CD14-positive monocyte (primary cell): ENCODE measurements at regions not wholly inside any gene's neighbourhood (a gene's known extent, or its start where the extent isn't known, plus 50 kb on each side); places are given as distances from the start of the nearest gene placed in this dataset.

Source experiments
- DNase-seq, 3 donors: peaks; one replicate each; pipeline ENCODE4 v3.0.0-alpha.2; 2011 to 2022
- H2AFZ ChIP-seq: 2 replicates; pipeline ENCODE4 v1.6.0; 2012; ENCODE audit warnings: mild to moderate bottlenecking, low read depth, low read length, inconsistent platforms; ENCODE audit not compliant: insufficient read depth, poor library complexity, severe bottlenecking
- H3K27ac ChIP-seq, 2 donors: 1 replicate in 1 of 2; 2 replicates in 1 of 2; pipeline ENCODE4 v1.5.1; 2012 to 2013; ENCODE audit warnings: low read length in 2 of 2, control low read depth in 1 of 2, inconsistent platforms in 1 of 2, low read depth in 1 of 2, mild to moderate bottlenecking in 1 of 2
- H3K27me3 ChIP-seq, 2 donors: one replicate each; pipeline versions ENCODE4 v1.6.0 to v1.6.1; 2011 to 2013; ENCODE audit warnings: low read length in 2 of 2; ENCODE audit not compliant: control insufficient read depth in 2 of 2, insufficient read depth in 2 of 2
- H3K36me3 ChIP-seq, 2 donors: replicated peaks in 1 of 2; 1 replicate in 1 of 2; 2 replicates in 1 of 2; pipeline versions ENCODE4 v1.5.1 to v1.6.1; 2012 to 2013; ENCODE audit warnings: low read length in 2 of 2, control low read depth in 1 of 2, inconsistent platforms in 1 of 2, mild to moderate bottlenecking in 1 of 2; ENCODE audit not compliant: insufficient read depth in 2 of 2, control insufficient read depth in 1 of 2
- H3K4me1 ChIP-seq, 2 donors: 1 replicate in 1 of 2; 2 replicates in 1 of 2; pipeline versions ENCODE4 v1.5.1 to v1.6.1; 2012 to 2013; ENCODE audit warnings: low read length in 2 of 2, control low read depth in 1 of 2, inconsistent platforms in 1 of 2, mild to moderate bottlenecking in 1 of 2, moderate library complexity in 1 of 2; ENCODE audit not compliant: insufficient read depth in 2 of 2, control insufficient read depth in 1 of 2
- H3K4me2 ChIP-seq: replicated peaks from 2 replicates; pipeline ENCODE3; 2012; ENCODE audit warnings: low read length, moderate library complexity, mild to moderate bottlenecking; ENCODE audit not compliant: poor library complexity, severe bottlenecking; ENCODE audit errors: extremely low read depth
- H3K4me3 ChIP-seq, 3 experiments: fragments of 200-600 bp in 1 of 3; sonication (generic) in 1 of 3; replicated peaks in 1 of 3; 1 replicate in 2 of 3; 2 replicates in 1 of 3; pipeline ENCODE4 v1.5.1; 2011 to 2013; ENCODE audit warnings: low read length in 3 of 3, mild to moderate bottlenecking in 3 of 3, control low read depth in 2 of 3, low read depth in 2 of 3, inconsistent platforms in 1 of 3, moderate library complexity in 1 of 3
- H3K79me2 ChIP-seq: 2 replicates; pipeline ENCODE4 v1.6.0; 2012; ENCODE audit warnings: mild to moderate bottlenecking, control low read depth, inconsistent platforms, low read length, moderate library complexity; ENCODE audit not compliant: insufficient read depth
- H3K9ac ChIP-seq: 2 replicates; pipeline ENCODE4 v1.6.0; 2017; ENCODE audit warnings: low read length, mild to moderate bottlenecking; ENCODE audit not compliant: insufficient read depth, poor library complexity, severe bottlenecking
- H3K9me3 ChIP-seq, 2 donors: replicated peaks in 1 of 2; 1 replicate in 1 of 2; 2 replicates in 1 of 2; pipeline versions ENCODE4 v1.5.1 to v1.6.1; 2012 to 2013; ENCODE audit warnings: low read length in 2 of 2, control low read depth in 1 of 2; ENCODE audit not compliant: control insufficient read depth in 1 of 2, insufficient read depth in 1 of 2
- H4K20me1 ChIP-seq: 2 replicates; pipeline ENCODE4 v1.6.0; 2012; ENCODE audit warnings: mild to moderate bottlenecking, low read length, control low read depth, moderate library complexity; ENCODE audit not compliant: insufficient read depth
- H3K27ac Mint-ChIP-seq, 7 donors: one replicate each; pipeline ENCODE4 v1.8.0; 2020; ENCODE audit warnings: mild to moderate bottlenecking in 7 of 7, mixed read lengths in 7 of 7, moderate library complexity in 6 of 7, inconsistent platforms in 2 of 7
- H3K27me3 Mint-ChIP-seq, 3 donors: one replicate each; pipeline ENCODE4 v1.8.0; 2021 to 2022; ENCODE audit warnings: low read depth in 3 of 3, mild to moderate bottlenecking in 3 of 3, mixed read lengths in 3 of 3, moderate library complexity in 3 of 3, inconsistent platforms in 1 of 3
- H3K36me3 Mint-ChIP-seq, 2 donors: one replicate each; pipeline ENCODE4 v1.8.0; 2020; ENCODE audit warnings: mixed read lengths in 2 of 2, inconsistent platforms in 1 of 2, mild to moderate bottlenecking in 1 of 2
- H3K4me1 Mint-ChIP-seq: one replicate; pipeline ENCODE4 v1.8.0; 2020; ENCODE audit warnings: mild to moderate bottlenecking, mixed read lengths
- H3K4me3 Mint-ChIP-seq, 2 donors: one replicate each; pipeline ENCODE4 v1.8.0; 2020; ENCODE audit warnings: mild to moderate bottlenecking in 2 of 2, mixed read lengths in 2 of 2, moderate library complexity in 1 of 2
- H3K9me3 Mint-ChIP-seq, 7 donors: one replicate each; pipeline ENCODE4 v1.8.0; 2020 to 2022; ENCODE audit warnings: mixed read lengths in 7 of 7, mild to moderate bottlenecking in 6 of 7, moderate library complexity in 6 of 7, inconsistent platforms in 2 of 7
- WGBS: methylation state at CpG from one replicate; pipeline ENCODE4 v1.1.5; 2013; ENCODE audit warnings: missing lambda C conversion rate; ENCODE audit not compliant: insufficient coverage; 5-methylcytosine and 5-hydroxymethylcytosine counted together
- intact Hi-C, 2 donors: fragments of 100-400 bp; cut with micrococcal nuclease; formaldehyde crosslinking; loops; one replicate each; pipeline versions ENCODE4 v1.15.0 to v1.15.1; 2023
- TF ChIP-seq, protein P1 (sequence below): fragments of 200-600 bp; IDR thresholded peaks from one replicate; pipeline ENCODE4 v1.8.0; 2022; ENCODE audit warnings: antibody characterized with exemption, mild to moderate bottlenecking

DNA sequence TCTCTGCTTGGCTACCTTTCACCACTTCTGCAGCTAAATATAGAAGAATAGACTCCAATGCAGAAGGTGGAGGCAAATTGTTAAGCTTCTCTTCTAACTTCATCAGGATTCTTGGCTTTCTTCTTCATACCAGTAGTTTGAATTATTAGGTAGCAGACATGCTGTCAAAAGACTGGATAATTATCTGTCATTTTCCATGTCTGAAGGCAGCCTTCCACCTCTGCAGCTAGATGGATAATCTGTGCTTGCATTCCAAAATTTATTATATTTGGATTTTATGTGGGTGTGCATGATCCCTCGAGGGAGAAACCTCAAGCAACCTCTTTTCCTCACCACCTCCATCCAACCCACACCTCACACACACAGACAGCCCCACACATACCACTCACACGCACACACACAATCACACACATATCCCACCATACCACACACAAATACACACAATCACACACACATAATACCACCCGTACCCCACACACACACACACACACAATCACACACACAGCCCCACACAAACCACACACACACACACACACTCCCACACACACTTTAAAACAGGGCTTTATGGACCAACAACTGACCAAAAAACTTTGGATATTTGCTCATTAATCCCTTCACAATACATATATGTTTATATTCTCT is 145.0 kb downstream of the C7orf25 start:
- Histone ChIP-seq H3K4me1 (no peaks in the 10 kb centered on the region), H3K9me3 (no peaks in the 10 kb centered on the region), H3K36me3 (no peaks in the 10 kb centered on the region), H3K79me2 (no peaks in the 10 kb centered on the region), H4K20me1 (no peaks in the 10 kb centered on the region), H2AFZ (no peak overlapping the region), H3K27ac (no peak overlapping the region), H3K4me3 (no peak overlapping the region), H3K27me3 (no peaks in the 10 kb centered on the region), H3K9ac (no peak overlapping the region), H3K4me2 (no peak overlapping the region)
- no peak overlapping the region for H3K27ac Mint-ChIP-seq
- no peak for DNase-seq
- H3K9me3 Mint-ChIP-seq, result peaks cover 0 to 5% (median 2%) of the 10 kb centered on the region in 7 donors
- H3K4me3 Mint-ChIP-seq, result no peak overlapping the region
- TF ChIP-seq, protein P1, sequence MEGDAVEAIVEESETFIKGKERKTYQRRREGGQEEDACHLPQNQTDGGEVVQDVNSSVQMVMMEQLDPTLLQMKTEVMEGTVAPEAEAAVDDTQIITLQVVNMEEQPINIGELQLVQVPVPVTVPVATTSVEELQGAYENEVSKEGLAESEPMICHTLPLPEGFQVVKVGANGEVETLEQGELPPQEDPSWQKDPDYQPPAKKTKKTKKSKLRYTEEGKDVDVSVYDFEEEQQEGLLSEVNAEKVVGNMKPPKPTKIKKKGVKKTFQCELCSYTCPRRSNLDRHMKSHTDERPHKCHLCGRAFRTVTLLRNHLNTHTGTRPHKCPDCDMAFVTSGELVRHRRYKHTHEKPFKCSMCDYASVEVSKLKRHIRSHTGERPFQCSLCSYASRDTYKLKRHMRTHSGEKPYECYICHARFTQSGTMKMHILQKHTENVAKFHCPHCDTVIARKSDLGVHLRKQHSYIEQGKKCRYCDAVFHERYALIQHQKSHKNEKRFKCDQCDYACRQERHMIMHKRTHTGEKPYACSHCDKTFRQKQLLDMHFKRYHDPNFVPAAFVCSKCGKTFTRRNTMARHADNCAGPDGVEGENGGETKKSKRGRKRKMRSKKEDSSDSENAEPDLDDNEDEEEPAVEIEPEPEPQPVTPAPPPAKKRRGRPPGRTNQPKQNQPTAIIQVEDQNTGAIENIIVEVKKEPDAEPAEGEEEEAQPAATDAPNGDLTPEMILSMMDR, result no peak
- H3K27me3 Mint-ChIP-seq, result peaks cover 0 to 4% (median 0%) of the 10 kb centered on the region in 3 donors
- intact Hi-C loops, result no loop called here
- H3K36me3 Mint-ChIP-seq, result no peaks in the 10 kb centered on the region
- 100% methylated on average over 2 of the region's 3 CpGs for WGBS
- no peaks in the 10 kb centered on the region for H3K4me1 Mint-ChIP-seq

DNA sequence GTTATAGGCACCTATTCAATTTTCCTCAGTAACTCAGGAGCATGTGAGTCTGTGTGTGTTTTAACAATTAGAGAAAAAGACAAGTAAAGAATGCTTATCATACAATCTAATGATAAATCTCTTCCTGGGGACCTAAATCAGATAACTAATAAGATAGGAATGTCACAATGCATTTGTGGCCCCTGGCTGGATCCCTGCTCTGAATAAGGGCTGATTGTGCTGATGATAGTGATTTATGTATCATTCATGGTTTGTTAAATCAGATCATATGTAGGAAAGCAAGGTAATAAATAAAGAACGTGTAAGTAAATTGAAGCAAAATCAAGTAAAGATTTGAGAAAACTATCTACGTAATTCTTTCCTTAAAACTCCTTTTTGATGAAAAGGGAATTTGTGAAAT is 145.9 kb downstream of the C7orf25 start:
- no peaks in the 10 kb centered on the region for H3K4me1 ChIP-seq
- intact Hi-C loops, result no loop called here
- H2AFZ ChIP-seq, result no peak overlapping the region
- H4K20me1 ChIP-seq, result no peaks in the 10 kb centered on the region
- H3K79me2 ChIP-seq, result no peaks in the 10 kb centered on the region
- Mint-ChIP-seq H3K4me1 (no peaks in the 10 kb centered on the region), H3K36me3 (no peaks in the 10 kb centered on the region), H3K4me3 (no peak overlapping the region), H3K27ac (no peak overlapping the region), H3K9me3 (peaks cover 0 to 4% (median 2%) of the 10 kb centered on the region in 7 donors), H3K27me3 (peaks cover 0 to 4% (median 0%) of the 10 kb centered on the region in 3 donors)
- H3K9ac ChIP-seq, result no peak overlapping the region
- H3K9me3 ChIP-seq, result no peaks in the 10 kb centered on the region
- no CpG with 5 or more reads among the region's 2 CpGs for WGBS
- no peaks in the 10 kb centered on the region for H3K36me3 ChIP-seq
- H3K27me3 ChIP-seq, result no peaks in the 10 kb centered on the region
- no peak overlapping the region for H3K27ac ChIP-seq
- no peak overlapping the region for H3K4me3 ChIP-seq
- H3K4me2 ChIP-seq, result no peak overlapping the region
- TF ChIP-seq, protein P1, result no peak
- DNase-seq, result no peak
